SK-N-SH treated with all-trans-retinoic acid at 6 μM for 48 hours (cell line): ENCODE measurements at regions not wholly inside any gene's neighbourhood (a gene's known extent, or its start where the extent isn't known, plus 50 kb on each side); places are given as distances from the start of the nearest gene placed in this dataset.
"Not testable (repeated sequence)": the region's sequence is repeated elsewhere in the genome, so short reads cannot be mapped to it uniquely, and the experiment has no call there.

Source experiments
- ATAC-seq: fragments of 200-7000 bp; cut with Tn5 transposase; 3 replicates; pipeline ENCODE4 v1.9.1; 2020; ENCODE audit warnings: mild to moderate bottlenecking, moderate library complexity
- BACH2 ChIP-seq: fragments of 250-450 bp; sonication (Bioruptor Pico); IDR thresholded peaks from 2 replicates; pipeline ENCODE4 v1.9.0; 2021; ENCODE audit warnings: mild to moderate bottlenecking, borderline replicate concordance
- CREB5 ChIP-seq: fragments of 250-450 bp; sonication (Bioruptor Pico); IDR thresholded peaks from 2 replicates; pipeline ENCODE4 v1.5.1; 2020; ENCODE audit warnings: low read depth, mild to moderate bottlenecking, moderate library complexity
- ESRRG ChIP-seq: fragments of 250-450 bp; sonication (Bioruptor Pico); IDR thresholded peaks from 2 replicates; pipeline ENCODE4 v1.6.1; 2021; ENCODE audit warnings: mild to moderate bottlenecking
- GLIS3 ChIP-seq: fragments of 250-450 bp; sonication (Bioruptor Pico); IDR thresholded peaks from 2 replicates; pipeline ENCODE4 v1.5.0; 2020; ENCODE audit warnings: mild to moderate bottlenecking, moderate library complexity
- OSR1 ChIP-seq: fragments of 250-450 bp; sonication (Bioruptor Pico); IDR thresholded peaks from 2 replicates; pipeline ENCODE4 v1.8.0; 2022; ENCODE audit warnings: moderate library complexity, mild to moderate bottlenecking, inconsistent platforms
- PATZ1 ChIP-seq: fragments of 250-450 bp; sonication (Bioruptor Pico); IDR thresholded peaks from 2 replicates; pipeline ENCODE4 v1.8.0; 2020; ENCODE audit warnings: mild to moderate bottlenecking, moderate library complexity, borderline replicate concordance
- PPARA ChIP-seq: fragments of 250-450 bp; sonication (Bioruptor Pico); IDR thresholded peaks from 2 replicates; pipeline ENCODE4 v1.5.0; 2020; ENCODE audit warnings: mild to moderate bottlenecking, borderline replicate concordance
- RARB ChIP-seq: fragments of 250-450 bp; sonication (Bioruptor Pico); IDR thresholded peaks from 2 replicates; pipeline ENCODE4 v1.8.0; 2021; ENCODE audit warnings: mild to moderate bottlenecking, moderate library complexity
- SNAI2 ChIP-seq: fragments of 250-450 bp; sonication (Bioruptor Pico); IDR thresholded peaks from 2 replicates; pipeline ENCODE4 v1.5.0; 2020; ENCODE audit warnings: mild to moderate bottlenecking, moderate library complexity
- TCF4 ChIP-seq: fragments of 250-450 bp; sonication (Bioruptor Pico); IDR thresholded peaks from 2 replicates; pipeline ENCODE4 v1.8.0; 2021; ENCODE audit warnings: mild to moderate bottlenecking, moderate library complexity, borderline replicate concordance
- TOX ChIP-seq: fragments of 250-450 bp; sonication (Bioruptor Pico); IDR thresholded peaks from 2 replicates; pipeline ENCODE4 v1.8.0; 2021; ENCODE audit warnings: mild to moderate bottlenecking, moderate library complexity, borderline replicate concordance
- ZC3H10 ChIP-seq: fragments of 250-450 bp; sonication (Bioruptor Pico); IDR thresholded peaks from 2 replicates; pipeline ENCODE4 v1.5.1; 2021; ENCODE audit warnings: mild to moderate bottlenecking, moderate library complexity
- ZFP3 ChIP-seq: fragments of 250-450 bp; sonication (Bioruptor Pico); IDR thresholded peaks from 2 replicates; pipeline ENCODE4 v1.5.0; 2020; ENCODE audit warnings: mild to moderate bottlenecking, moderate library complexity
- ZFP30 ChIP-seq: fragments of 450-650 bp; formaldehyde crosslinking; IDR thresholded peaks from 2 replicates; pipeline ENCODE4 v1.5.0; 2022; ENCODE audit warnings: mild to moderate bottlenecking, moderate library complexity
- ZNF565 ChIP-seq: fragments of 450-650 bp; formaldehyde crosslinking; conservative IDR thresholded peaks from 2 replicates; pipeline ENCODE4 v1.5.0; 2020; ENCODE audit warnings: low read depth, mild to moderate bottlenecking, moderate library complexity
- ZNF70 ChIP-seq: fragments of 450-650 bp; formaldehyde crosslinking; IDR thresholded peaks from 2 replicates; pipeline ENCODE4 v1.5.0; 2020; ENCODE audit warnings: mild to moderate bottlenecking, moderate library complexity
- TF ChIP-seq, protein P1 (sequence below): fragments of 250-450 bp; sonication (Bioruptor Pico); IDR thresholded peaks from 2 replicates; pipeline ENCODE4 v1.8.0; 2021; ENCODE audit warnings: low read depth, mild to moderate bottlenecking, moderate library complexity, borderline replicate concordance
- TF ChIP-seq, protein P2 (sequence below): fragments of 250-450 bp; sonication (Bioruptor Pico); IDR thresholded peaks from 2 replicates; pipeline ENCODE4 v1.5.1; 2021; ENCODE audit warnings: mild to moderate bottlenecking, moderate library complexity
- TF ChIP-seq, protein P3 (sequence below): fragments of 250-450 bp; sonication (Bioruptor Pico); IDR thresholded peaks from 2 replicates; pipeline ENCODE4 v1.5.0; 2020; ENCODE audit warnings: mild to moderate bottlenecking, moderate library complexity

- TF ChIP-seq, protein P1, sequence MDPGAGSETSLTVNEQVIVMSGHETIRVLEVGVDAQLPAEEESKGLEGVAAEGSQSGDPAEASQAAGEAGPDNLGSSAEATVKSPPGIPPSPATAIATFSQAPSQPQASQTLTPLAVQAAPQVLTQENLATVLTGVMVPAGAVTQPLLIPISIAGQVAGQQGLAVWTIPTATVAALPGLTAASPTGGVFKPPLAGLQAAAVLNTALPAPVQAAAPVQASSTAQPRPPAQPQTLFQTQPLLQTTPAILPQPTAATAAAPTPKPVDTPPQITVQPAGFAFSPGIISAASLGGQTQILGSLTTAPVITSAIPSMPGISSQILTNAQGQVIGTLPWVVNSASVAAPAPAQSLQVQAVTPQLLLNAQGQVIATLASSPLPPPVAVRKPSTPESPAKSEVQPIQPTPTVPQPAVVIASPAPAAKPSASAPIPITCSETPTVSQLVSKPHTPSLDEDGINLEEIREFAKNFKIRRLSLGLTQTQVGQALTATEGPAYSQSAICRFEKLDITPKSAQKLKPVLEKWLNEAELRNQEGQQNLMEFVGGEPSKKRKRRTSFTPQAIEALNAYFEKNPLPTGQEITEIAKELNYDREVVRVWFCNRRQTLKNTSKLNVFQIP (CRISPR knock-in tag): no peak
- TF ChIP-seq SNAI2 (CRISPR knock-in tag) (no peak), TCF4 (CRISPR knock-in tag) (no peak), ESRRG (no peak), ZFP3 (CRISPR knock-in tag) (no peak), RARB (CRISPR knock-in tag) (no peak), OSR1 (CRISPR knock-in tag) (no peak), ZFP30 (CRISPR knock-in tag) (no peak), GLIS3 (CRISPR knock-in tag) (no peak), BACH2 (CRISPR knock-in tag) (no peak), CREB5 (CRISPR knock-in tag) (no peak), ZNF565 (no peak), TOX (CRISPR knock-in tag) (no peak), PPARA (CRISPR knock-in tag) (no peak)
- TF ChIP-seq, protein P2, sequence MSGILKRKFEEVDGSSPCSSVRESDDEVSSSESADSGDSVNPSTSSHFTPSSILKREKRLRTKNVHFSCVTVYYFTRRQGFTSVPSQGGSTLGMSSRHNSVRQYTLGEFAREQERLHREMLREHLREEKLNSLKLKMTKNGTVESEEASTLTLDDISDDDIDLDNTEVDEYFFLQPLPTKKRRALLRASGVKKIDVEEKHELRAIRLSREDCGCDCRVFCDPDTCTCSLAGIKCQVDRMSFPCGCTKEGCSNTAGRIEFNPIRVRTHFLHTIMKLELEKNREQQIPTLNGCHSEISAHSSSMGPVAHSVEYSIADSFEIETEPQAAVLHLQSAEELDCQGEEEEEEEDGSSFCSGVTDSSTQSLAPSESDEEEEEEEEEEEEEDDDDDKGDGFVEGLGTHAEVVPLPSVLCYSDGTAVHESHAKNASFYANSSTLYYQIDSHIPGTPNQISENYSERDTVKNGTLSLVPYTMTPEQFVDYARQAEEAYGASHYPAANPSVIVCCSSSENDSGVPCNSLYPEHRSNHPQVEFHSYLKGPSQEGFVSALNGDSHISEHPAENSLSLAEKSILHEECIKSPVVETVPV (CRISPR knock-in tag): no peak
- ATAC-seq: no peak
Observed at GRCh38 chrX:25762656-25763055, 375.5 kb upstream of the MAGEB18 start.

- not testable (repeated sequence) for ATAC-seq
Observed at GRCh38 chrX:25771853-25772252, 366.3 kb upstream of the MAGEB18 start.

DNA sequence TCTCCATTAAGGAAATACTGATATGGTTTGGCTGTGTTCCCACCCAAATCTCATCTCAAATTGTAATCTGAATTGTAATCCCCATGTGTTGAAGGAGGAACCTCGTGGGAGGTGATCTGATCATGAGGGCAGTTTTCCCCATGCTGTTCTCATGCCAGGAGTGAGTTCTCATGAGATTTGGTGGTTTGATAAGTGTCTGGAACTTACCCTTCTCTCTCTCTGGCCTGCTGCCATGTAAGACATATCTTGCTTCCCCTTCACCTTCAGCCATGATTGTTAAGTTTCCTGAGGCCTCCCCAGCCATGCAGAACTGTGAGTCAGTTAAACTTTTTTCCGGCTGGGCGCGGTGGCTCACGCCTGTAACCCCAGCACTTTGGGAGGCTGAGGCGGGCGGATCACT is 340.3 kb upstream of the MAGEB18 start:
- not testable (repeated sequence) for ATAC-seq

DNA sequence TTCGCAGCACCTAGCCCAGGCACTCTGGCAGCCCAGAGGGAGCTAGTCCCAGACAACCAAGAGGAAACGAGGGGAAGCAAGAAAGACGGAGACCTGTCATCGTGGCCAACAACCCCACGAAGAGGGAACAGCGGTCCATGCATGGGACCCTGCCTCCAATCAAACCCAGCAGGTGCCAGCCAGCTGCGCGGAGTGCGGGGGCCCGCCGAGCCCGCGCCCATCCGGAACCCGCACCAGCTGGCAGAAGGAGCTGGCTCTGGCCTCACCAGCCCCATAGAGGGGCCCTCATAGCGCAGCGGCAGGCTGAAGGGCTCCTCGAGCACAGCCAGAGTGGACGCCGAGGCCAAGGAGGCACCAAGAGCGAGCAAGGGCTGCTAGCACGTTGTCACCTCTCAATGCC is 332.4 kb upstream of the MAGEB18 start:
- ATAC-seq: no peak
- TF ChIP-seq, protein P2 (CRISPR knock-in tag): no peak
- TF ChIP-seq ZNF565 (no peak), ZNF70 (CRISPR knock-in tag) (no peak), GLIS3 (CRISPR knock-in tag) (no peak), OSR1 (CRISPR knock-in tag) (no peak), ZC3H10 (CRISPR knock-in tag) (no peak), PPARA (CRISPR knock-in tag) (no peak), PATZ1 (CRISPR knock-in tag) (no peak)
- TF ChIP-seq, protein P3, sequence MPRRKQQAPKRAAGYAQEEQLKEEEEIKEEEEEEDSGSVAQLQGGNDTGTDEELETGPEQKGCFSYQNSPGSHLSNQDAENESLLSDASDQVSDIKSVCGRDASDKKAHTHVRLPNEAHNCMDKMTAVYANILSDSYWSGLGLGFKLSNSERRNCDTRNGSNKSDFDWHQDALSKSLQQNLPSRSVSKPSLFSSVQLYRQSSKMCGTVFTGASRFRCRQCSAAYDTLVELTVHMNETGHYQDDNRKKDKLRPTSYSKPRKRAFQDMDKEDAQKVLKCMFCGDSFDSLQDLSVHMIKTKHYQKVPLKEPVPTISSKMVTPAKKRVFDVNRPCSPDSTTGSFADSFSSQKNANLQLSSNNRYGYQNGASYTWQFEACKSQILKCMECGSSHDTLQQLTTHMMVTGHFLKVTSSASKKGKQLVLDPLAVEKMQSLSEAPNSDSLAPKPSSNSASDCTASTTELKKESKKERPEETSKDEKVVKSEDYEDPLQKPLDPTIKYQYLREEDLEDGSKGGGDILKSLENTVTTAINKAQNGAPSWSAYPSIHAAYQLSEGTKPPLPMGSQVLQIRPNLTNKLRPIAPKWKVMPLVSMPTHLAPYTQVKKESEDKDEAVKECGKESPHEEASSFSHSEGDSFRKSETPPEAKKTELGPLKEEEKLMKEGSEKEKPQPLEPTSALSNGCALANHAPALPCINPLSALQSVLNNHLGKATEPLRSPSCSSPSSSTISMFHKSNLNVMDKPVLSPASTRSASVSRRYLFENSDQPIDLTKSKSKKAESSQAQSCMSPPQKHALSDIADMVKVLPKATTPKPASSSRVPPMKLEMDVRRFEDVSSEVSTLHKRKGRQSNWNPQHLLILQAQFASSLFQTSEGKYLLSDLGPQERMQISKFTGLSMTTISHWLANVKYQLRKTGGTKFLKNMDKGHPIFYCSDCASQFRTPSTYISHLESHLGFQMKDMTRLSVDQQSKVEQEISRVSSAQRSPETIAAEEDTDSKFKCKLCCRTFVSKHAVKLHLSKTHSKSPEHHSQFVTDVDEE (CRISPR knock-in tag): no peak
